Neural cell (in vitro differentiated cells): ENCODE measurements at regions not wholly inside any gene's neighbourhood (a gene's known extent, or its start where the extent isn't known, plus 50 kb on each side); places are given as distances from the start of the nearest gene placed in this dataset.

Experiments
- EZH2 ChIP-seq: fragments of 200-600, 300-800 bp; shearing (Covaris generic), sonication (generic); IDR thresholded peaks from 2 replicates; pipeline ENCODE4 v1.6.1; 2014; ENCODE audit warnings: antibody characterized with exemption, low read length, borderline replicate concordance, mild to moderate bottlenecking; ENCODE audit not compliant: insufficient read depth, poor library complexity, severe bottlenecking
- TF ChIP-seq, protein P1 (sequence below): fragments of 450-650 bp; IDR thresholded peaks from 2 replicates; pipeline ENCODE4 v1.5.1; 2014; ENCODE audit warnings: antibody characterized with exemption, mild to moderate bottlenecking, moderate library complexity; ENCODE audit not compliant: poor library complexity, severe bottlenecking

DNA sequence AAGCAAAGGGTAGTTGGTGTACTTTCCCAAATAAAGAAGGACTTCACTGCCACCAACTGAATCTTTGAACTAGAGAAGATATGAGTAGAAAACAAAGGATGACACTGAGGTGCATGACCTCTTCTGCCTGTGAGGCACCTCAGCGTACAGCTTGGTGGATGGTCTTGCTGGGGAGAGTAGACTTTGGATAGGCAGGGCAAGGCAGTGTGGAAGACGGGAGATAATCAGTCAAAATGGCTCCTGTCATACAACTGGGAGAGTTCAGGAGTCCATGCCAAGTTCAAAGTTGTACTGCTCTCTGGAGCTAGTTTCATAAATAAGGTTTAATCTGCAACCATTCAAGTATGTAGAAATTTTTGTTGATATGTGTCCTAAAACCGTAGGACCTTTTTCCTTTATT is 143.4 kb downstream of the BARHL2 start:
- TF ChIP-seq EZH2: no peak
- TF ChIP-seq, protein P1, sequence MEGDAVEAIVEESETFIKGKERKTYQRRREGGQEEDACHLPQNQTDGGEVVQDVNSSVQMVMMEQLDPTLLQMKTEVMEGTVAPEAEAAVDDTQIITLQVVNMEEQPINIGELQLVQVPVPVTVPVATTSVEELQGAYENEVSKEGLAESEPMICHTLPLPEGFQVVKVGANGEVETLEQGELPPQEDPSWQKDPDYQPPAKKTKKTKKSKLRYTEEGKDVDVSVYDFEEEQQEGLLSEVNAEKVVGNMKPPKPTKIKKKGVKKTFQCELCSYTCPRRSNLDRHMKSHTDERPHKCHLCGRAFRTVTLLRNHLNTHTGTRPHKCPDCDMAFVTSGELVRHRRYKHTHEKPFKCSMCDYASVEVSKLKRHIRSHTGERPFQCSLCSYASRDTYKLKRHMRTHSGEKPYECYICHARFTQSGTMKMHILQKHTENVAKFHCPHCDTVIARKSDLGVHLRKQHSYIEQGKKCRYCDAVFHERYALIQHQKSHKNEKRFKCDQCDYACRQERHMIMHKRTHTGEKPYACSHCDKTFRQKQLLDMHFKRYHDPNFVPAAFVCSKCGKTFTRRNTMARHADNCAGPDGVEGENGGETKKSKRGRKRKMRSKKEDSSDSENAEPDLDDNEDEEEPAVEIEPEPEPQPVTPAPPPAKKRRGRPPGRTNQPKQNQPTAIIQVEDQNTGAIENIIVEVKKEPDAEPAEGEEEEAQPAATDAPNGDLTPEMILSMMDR: no peak
